Fibroblast of villous mesenchyme (primary cell): ENCODE measurements at regions not wholly inside any gene's neighbourhood (a gene's known extent, or its start where the extent isn't known, plus 50 kb on each side); places are given as distances from the start of the nearest gene placed in this dataset.

Experiments used
- DNase-seq: peaks from one replicate; pipeline ENCODE4 v3.0.0-alpha.2; 2010; ENCODE audit warnings: low read depth
- H3K4me3 ChIP-seq: 2 replicates; pipeline ENCODE4 v1.5.1; 2011; ENCODE audit warnings: low read depth, mild to moderate bottlenecking, low read length
- CTCF ChIP-seq: IDR thresholded peaks from 2 replicates; pipeline ENCODE4 v1.5.1; 2012; ENCODE audit warnings: low read depth, mild to moderate bottlenecking, low read length; ENCODE audit not compliant: insufficient read depth

GRCh38 chr10:94210440-94211168 lies 152.1 kb downstream of the NOC3L start:
- TF ChIP-seq CTCF: no peak
- DNase-seq: no peak
- no peak overlapping the region for H3K4me3 ChIP-seq

GRCh38 chr10:94211169-94211510 lies 151.6 kb downstream of the NOC3L start:
- TF ChIP-seq CTCF: no peak
- no peak for DNase-seq
- no peak overlapping the region for H3K4me3 ChIP-seq

GRCh38 chr10:94213001-94213530 lies 149.7 kb downstream of the NOC3L start:
- no peak for TF ChIP-seq CTCF
- DNase-seq: peak; percentile 30

GRCh38 chr10:94213980-94214379 lies 148.8 kb downstream of the NOC3L start:
- no peak overlapping the region for H3K4me3 ChIP-seq
- no peak for DNase-seq
- no peak for TF ChIP-seq CTCF

More at GRCh38 chr10:94213001-94213530, 149.7 kb downstream of the NOC3L start:
- H3K4me3 ChIP-seq: no peak overlapping the region

GRCh38 chr10:94214481-94214893 lies 148.3 kb downstream of the NOC3L start:
- TF ChIP-seq CTCF: no peak
- no peak overlapping the region for H3K4me3 ChIP-seq
- DNase-seq: no peak

- no peak for TF ChIP-seq CTCF
- H3K4me3 ChIP-seq: no peak overlapping the region
- no peak for DNase-seq
These were observed 146.5 kb downstream of the NOC3L start for GRCh38 chr10:94216201-94216600.

- TF ChIP-seq CTCF: no peak
- DNase-seq: no peak
- no peak overlapping the region for H3K4me3 ChIP-seq
These were observed 145.3 kb downstream of the NOC3L start for GRCh38 chr10:94217411-94217810.
